Medulla oblongata (tissue), 1 donor: ENCODE measurements at regions not wholly inside any gene's neighbourhood (a gene's known extent, or its start where the extent isn't known, plus 50 kb on each side); places are given as distances from the start of the nearest gene placed in this dataset.
"Not testable (repeated sequence)": the region's sequence is repeated elsewhere in the genome, so short reads cannot be mapped to it uniquely, and the experiment has no call there.

Experiments
- DNase-seq: peaks from one replicate; pipeline ENCODE4 v3.0.0-alpha.2; 2015; ENCODE audit errors: extremely low spot score

GRCh38 chr9:73344060-73344459, 192.4 kb downstream of the ANXA1 start:
- DNase-seq, result no peak

GRCh38 chr9:73347123-73347522, 195.5 kb downstream of the ANXA1 start:
- no peak for DNase-seq

- DNase-seq, result no peak
Measured at GRCh38 chr9:73347720-73348119, 196.1 kb downstream of the ANXA1 start.

- DNase-seq, result no peak
Measured at GRCh38 chr9:73348471-73348870, 196.8 kb downstream of the ANXA1 start.

GRCh38 chr9:73349476-73349875, 197.8 kb downstream of the ANXA1 start:
- DNase-seq, result no peak

GRCh38 chr9:73357607-73358006, 205.9 kb downstream of the ANXA1 start:
- no peak for DNase-seq

- DNase-seq, result no peak
Measured at GRCh38 chr9:73370053-73370452, 218.4 kb downstream of the ANXA1 start.

GRCh38 chr9:73371801-73372200, 220.1 kb downstream of the ANXA1 start:
- no peak for DNase-seq

- DNase-seq, result no peak
Measured at GRCh38 chr9:73380411-73380810, 228.7 kb downstream of the ANXA1 start.

GRCh38 chr9:73402081-73403028, 250.7 kb downstream of the ANXA1 start:
- no peak for DNase-seq

GRCh38 chr9:73411494-73411893, 259.8 kb downstream of the ANXA1 start:
- DNase-seq, result no peak

- DNase-seq, result no peak
Measured at GRCh38 chr9:73412874-73413273, 261.2 kb downstream of the ANXA1 start.

- DNase-seq, result no peak
Measured at GRCh38 chr9:73423891-73424290, 272.2 kb downstream of the ANXA1 start.

- DNase-seq, result peak; percentile 61
Measured at GRCh38 chr9:73426269-73426668, 274.6 kb downstream of the ANXA1 start.

GRCh38 chr9:73434826-73435225, 283.2 kb downstream of the ANXA1 start:
- DNase-seq, result no peak

GRCh38 chr9:73437758-73438157, 286.1 kb downstream of the ANXA1 start:
- DNase-seq, result no peak

- not testable (repeated sequence) for DNase-seq
Measured at GRCh38 chr9:73439839-73440238, 288.2 kb downstream of the ANXA1 start.

GRCh38 chr9:73441223-73441622, 289.6 kb downstream of the ANXA1 start:
- DNase-seq, result no peak

GRCh38 chr9:73441890-73442818, 290.5 kb downstream of the ANXA1 start:
- no peak for DNase-seq

GRCh38 chr9:73444821-73445220, 293.2 kb downstream of the ANXA1 start:
- no peak for DNase-seq

- not testable (repeated sequence) for DNase-seq
Measured at GRCh38 chr9:73445384-73445783, 293.7 kb downstream of the ANXA1 start.

- DNase-seq, result no peak
Measured at GRCh38 chr9:73446306-73446705, 294.6 kb downstream of the ANXA1 start.
